Trophoblast cell (in vitro differentiated cells and primary cell): ENCODE measurements at regions not wholly inside any gene's neighbourhood (a gene's known extent, or its start where the extent isn't known, plus 50 kb on each side); places are given as distances from the start of the nearest gene placed in this dataset.
A peak's percentile ranks its signal among the peaks of the same experiment; 100 is the strongest.

Experiments used
- DNase-seq, 2 donors: peaks; one replicate each; pipeline ENCODE4 v3.0.0-alpha.2; 2016
- H2AFZ ChIP-seq: 2 replicates; pipeline ENCODE4 v1.6.1; 2013; ENCODE audit warnings: low read length, moderate library complexity, mild to moderate bottlenecking; ENCODE audit not compliant: insufficient read depth, poor library complexity
- H2AK5ac ChIP-seq: 2 replicates; pipeline ENCODE4 v1.6.1; 2013; ENCODE audit warnings: mild to moderate bottlenecking, low read length
- H2BK120ac ChIP-seq: 2 replicates; pipeline ENCODE4 v1.6.1; 2013; ENCODE audit warnings: low read length, mild to moderate bottlenecking, moderate library complexity; ENCODE audit not compliant: insufficient read depth, poor library complexity
- H2BK12ac ChIP-seq: 2 replicates; pipeline ENCODE4 v1.6.1; 2013; ENCODE audit warnings: mild to moderate bottlenecking, low read length, moderate library complexity
- H2BK5ac ChIP-seq: 2 replicates; pipeline ENCODE4 v1.6.1; 2013; ENCODE audit warnings: low read length, low read depth, moderate library complexity, mild to moderate bottlenecking; ENCODE audit not compliant: poor library complexity
- H3K14ac ChIP-seq: 2 replicates; pipeline ENCODE4 v1.6.1; 2013; ENCODE audit warnings: mild to moderate bottlenecking, low read length
- H3K18ac ChIP-seq: 2 replicates; pipeline ENCODE4 v1.6.1; 2013; ENCODE audit warnings: mild to moderate bottlenecking, low read length
- H3K23ac ChIP-seq: 2 replicates; pipeline ENCODE4 v1.6.1; 2013; ENCODE audit warnings: low read length
- H3K27ac ChIP-seq: 2 replicates; pipeline ENCODE4 v1.5.1; 2013; ENCODE audit warnings: low read depth, mild to moderate bottlenecking, inconsistent platforms, low read length, moderate library complexity
- H3K27me3 ChIP-seq: 2 replicates; pipeline ENCODE4 v1.6.1; 2013; ENCODE audit warnings: inconsistent platforms, mild to moderate bottlenecking, low read length, moderate library complexity; ENCODE audit not compliant: insufficient read depth
- H3K36me3 ChIP-seq, 2 experiments: 1 replicate in 1 of 2; 2 replicates in 1 of 2; pipeline ENCODE4 v1.6.1; 2013; ENCODE audit warnings: low read length in 2 of 2, mild to moderate bottlenecking in 2 of 2, moderate library complexity in 1 of 2; ENCODE audit not compliant: insufficient read depth in 2 of 2, control insufficient read depth in 1 of 2
- H3K4ac ChIP-seq: 2 replicates; pipeline ENCODE4 v1.6.1; 2013; ENCODE audit warnings: low read depth, mild to moderate bottlenecking, low read length, moderate library complexity
- H3K4me1 ChIP-seq, 2 experiments: 1 replicate in 1 of 2; 2 replicates in 1 of 2; pipeline ENCODE4 v1.6.1; 2013; ENCODE audit warnings: low read length in 2 of 2, mild to moderate bottlenecking in 2 of 2, moderate library complexity in 1 of 2; ENCODE audit not compliant: insufficient read depth in 2 of 2, control insufficient read depth in 1 of 2
- H3K4me2 ChIP-seq: 2 replicates; pipeline ENCODE4 v1.6.1; 2013; ENCODE audit warnings: inconsistent platforms, mild to moderate bottlenecking, low read length, moderate library complexity
- H3K4me3 ChIP-seq: 2 replicates; pipeline ENCODE4 v1.5.1; 2013; ENCODE audit warnings: mild to moderate bottlenecking, low read depth, low read length, inconsistent platforms
- H3K79me1 ChIP-seq: one replicate; pipeline ENCODE4 v1.6.1; 2013; ENCODE audit warnings: low read length
- H3K79me2 ChIP-seq: 2 replicates; pipeline ENCODE4 v1.6.1; 2013; ENCODE audit warnings: low read length, mild to moderate bottlenecking; ENCODE audit not compliant: control insufficient read depth, insufficient read depth, poor library complexity
- H3K9ac ChIP-seq: 2 replicates; pipeline ENCODE4 v1.6.1; 2013; ENCODE audit warnings: mild to moderate bottlenecking, low read length
- H3K9me3 ChIP-seq: 2 replicates; pipeline ENCODE4 v1.6.1; 2013; ENCODE audit warnings: low read depth, mild to moderate bottlenecking, control low read depth, inconsistent platforms, low read length; ENCODE audit not compliant: insufficient read depth
- H4K12ac ChIP-seq: 2 replicates; pipeline ENCODE4 v1.6.1; 2013; ENCODE audit warnings: low read depth, mild to moderate bottlenecking, low read length, moderate library complexity
- H4K8ac ChIP-seq: 2 replicates; pipeline ENCODE4 v1.6.1; 2013; ENCODE audit warnings: low read depth, mild to moderate bottlenecking, low read length, moderate library complexity
- H4K91ac ChIP-seq: one replicate; pipeline ENCODE4 v1.6.1; 2013; ENCODE audit warnings: low read depth, mild to moderate bottlenecking, low read length, moderate library complexity
- WGBS: extraction: QIAGEN DNeasy Blood & Tissue Kit; methylation state at CpG from one replicate; pipeline ENCODE4 v1.1.7; 2013; ENCODE audit warnings: missing lambda C conversion rate; ENCODE audit not compliant: insufficient read length, insufficient coverage; ENCODE audit errors: extremely low coverage; 5-methylcytosine and 5-hydroxymethylcytosine counted together

GRCh38 chr18:25866331-25866730 is 224.1 kb downstream of the SS18 start:
- Histone ChIP-seq H4K91ac (no peak overlapping the region), H2AK5ac (no peak overlapping the region), H3K79me1 (no peaks in the 10 kb centered on the region), H4K8ac (no peak overlapping the region), H2BK120ac (no peak overlapping the region), H3K36me3 (no peaks in the 10 kb centered on the region), H3K27ac (no peak overlapping the region), H3K4ac (no peak overlapping the region), H3K4me1 (peaks cover 0 to 2% of the 10 kb centered on the region in 2 experiments), H3K4me3 (no peak overlapping the region), H3K14ac (no peak overlapping the region), H3K9ac (no peak overlapping the region), H3K18ac (no peak overlapping the region), H2BK12ac (no peak overlapping the region), H3K79me2 (no peaks in the 10 kb centered on the region), H2AFZ (no peak overlapping the region), H3K4me2 (no peak overlapping the region), H3K27me3 (no peaks in the 10 kb centered on the region), H3K9me3 (peaks cover 2% of the 10 kb centered on the region), H2BK5ac (no peak overlapping the region), H4K12ac (no peak overlapping the region), H3K23ac (no peak overlapping the region)
- no CpG with 5 or more reads among the region's 3 CpGs for WGBS
- peak; percentile 67 to 94 for DNase-seq

- H2AK5ac ChIP-seq = no peak overlapping the region
- WGBS = no CpG with 5 or more reads among the region's 9 CpGs
- no peak overlapping the region for H3K27ac ChIP-seq
- H2BK12ac ChIP-seq = no peak overlapping the region
- H2AFZ ChIP-seq = no peak overlapping the region
- no peak overlapping the region for H3K18ac ChIP-seq
- H3K4me3 ChIP-seq = no peak overlapping the region
- H3K36me3 ChIP-seq = no peaks in the 10 kb centered on the region
- peaks cover 0 to 2% of the 10 kb centered on the region in 2 experiments for H3K4me1 ChIP-seq
- H3K79me2 ChIP-seq = no peaks in the 10 kb centered on the region
- H3K79me1 ChIP-seq = no peaks in the 10 kb centered on the region
- H4K12ac ChIP-seq = no peak overlapping the region
- H2BK5ac ChIP-seq = no peak overlapping the region
- peaks cover 2% of the 10 kb centered on the region for H3K9me3 ChIP-seq
- H3K14ac ChIP-seq = no peak overlapping the region
- H4K91ac ChIP-seq = no peak overlapping the region
- H3K4ac ChIP-seq = no peak overlapping the region
- no peak overlapping the region for H3K4me2 ChIP-seq
- H3K9ac ChIP-seq = no peak overlapping the region
- H3K23ac ChIP-seq = no peak overlapping the region
- no peak overlapping the region for H4K8ac ChIP-seq
- no peak overlapping the region for H2BK120ac ChIP-seq
- peak; percentile 92 to 98 for DNase-seq
- no peaks in the 10 kb centered on the region for H3K27me3 ChIP-seq
Observed at GRCh38 chr18:25862881-25863600, 227.4 kb downstream of the SS18 start.

GRCh38 chr18:25853691-25854433 is 236.6 kb downstream of the SS18 start:
- Histone ChIP-seq H4K91ac (no peak overlapping the region), H3K14ac (no peak overlapping the region), H4K12ac (no peak overlapping the region), H3K18ac (no peak overlapping the region), H4K8ac (no peak overlapping the region), H3K36me3 (no peaks in the 10 kb centered on the region), H3K79me2 (peaks cover 2% of the 10 kb centered on the region), H2AK5ac (no peak overlapping the region), H3K27me3 (no peaks in the 10 kb centered on the region), H3K9me3 (no peaks in the 10 kb centered on the region), H3K4ac (no peak overlapping the region), H2AFZ (no peak overlapping the region), H3K4me2 (peak overlapping the region; percentile 9), H2BK12ac (no peak overlapping the region), H3K9ac (no peak overlapping the region), H2BK5ac (no peak overlapping the region), H3K27ac (peak overlapping the region; percentile 12), H2BK120ac (no peak overlapping the region), H3K23ac (no peak overlapping the region), H3K4me1 (peaks cover 2 to 9% of the 10 kb centered on the region in 2 experiments), H3K4me3 (no peak overlapping the region), H3K79me1 (peaks cover 2% of the 10 kb centered on the region)
- WGBS = no CpG with 5 or more reads among the region's 7 CpGs
- no peak for DNase-seq

- no CpG with 5 or more reads among the region's 3 CpGs for WGBS
- Histone ChIP-seq H3K4me1 (no peaks in the 10 kb centered on the region), H3K9ac (no peak overlapping the region), H3K23ac (no peak overlapping the region), H3K36me3 (peaks cover 0 to 2% of the 10 kb centered on the region in 2 experiments), H4K91ac (no peak overlapping the region), H3K9me3 (peaks cover 2% of the 10 kb centered on the region), H2BK12ac (no peak overlapping the region), H3K79me2 (no peaks in the 10 kb centered on the region), H4K8ac (no peak overlapping the region), H3K4me3 (no peak overlapping the region), H3K4me2 (no peak overlapping the region), H2BK120ac (no peak overlapping the region), H3K4ac (no peak overlapping the region), H3K79me1 (no peaks in the 10 kb centered on the region), H3K14ac (no peak overlapping the region), H3K18ac (no peak overlapping the region), H3K27me3 (no peaks in the 10 kb centered on the region), H3K27ac (no peak overlapping the region), H2BK5ac (no peak overlapping the region), H2AFZ (no peak overlapping the region), H2AK5ac (no peak overlapping the region), H4K12ac (no peak overlapping the region)
- DNase-seq = no peak
Observed at GRCh38 chr18:25843791-25844190, 246.6 kb downstream of the SS18 start.
